ENCODE measurements at regions not wholly inside any gene's neighbourhood (a gene's known extent, or its start where the extent isn't known, plus 50 kb on each side); places are given as distances from the start of the nearest gene placed in this dataset.

DNA sequence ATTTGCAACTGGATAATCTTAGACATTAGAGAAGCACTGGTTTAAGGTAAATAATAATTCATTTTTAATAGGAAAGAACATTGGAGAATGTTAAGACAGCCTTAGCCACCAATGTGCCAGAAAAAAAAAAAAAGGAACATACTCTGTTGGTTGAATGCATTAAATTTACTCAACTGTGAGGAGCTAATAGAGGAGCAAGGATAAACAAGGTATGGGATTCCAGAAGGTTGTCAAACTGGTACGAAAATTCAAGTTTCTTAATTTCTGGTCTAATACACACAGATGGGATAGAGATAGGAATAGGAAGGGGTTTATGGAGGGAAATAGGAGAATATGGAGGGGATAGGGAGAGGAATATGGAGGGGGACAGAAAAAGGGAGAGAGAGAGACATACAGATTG lies 1096.6 kb downstream of the ARAP2 start:
- peaks cover 6% of the 10 kb centered on the region in 2 donors for H3K36me3 Mint-ChIP-seq
- H3K27ac Mint-ChIP-seq, result no peak overlapping the region
- DNase-seq (ENCODE audit: low spot score in 2 of 2) (no peak), ATAC-seq (no peak)
- peaks cover 19 to 26% of the 10 kb centered on the region in 2 donors for H3K9me3 Mint-ChIP-seq

GRCh38 chr4:35151816-35152572 lies 1092.3 kb downstream of the ARAP2 start:
- H3K36me3 Mint-ChIP-seq, result no peaks in the 10 kb centered on the region
- no peak overlapping the region for H3K27ac Mint-ChIP-seq
- peak in 1 of 2 donors; percentile 1 for DNase-seq (ENCODE audit: low spot score in 2 of 2)
- no peak for ATAC-seq
- H3K9me3 Mint-ChIP-seq, result peaks cover 18 to 20% of the 10 kb centered on the region in 2 donors

DNA sequence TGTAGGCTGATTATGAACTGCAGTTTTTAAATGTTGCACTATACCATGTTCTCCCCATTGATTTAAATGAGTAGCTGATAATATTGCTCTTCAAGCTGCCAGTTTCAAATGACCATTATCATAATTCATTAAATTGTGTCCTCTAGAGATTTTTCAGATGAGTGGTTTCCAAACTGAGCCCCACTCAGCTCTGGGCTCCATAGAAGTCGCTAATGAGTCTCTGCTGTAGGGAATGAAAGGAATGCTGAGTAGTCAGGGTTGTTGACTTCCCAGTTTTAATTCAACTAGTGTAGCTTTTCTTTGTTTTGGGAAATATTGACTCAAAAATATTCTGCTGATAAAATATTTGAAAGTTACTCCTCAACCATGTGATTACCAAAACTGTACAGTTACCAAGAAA lies 1081.1 kb downstream of the ARAP2 start:
- no peaks in the 10 kb centered on the region for H3K36me3 Mint-ChIP-seq
- ATAC-seq (no peak), DNase-seq (ENCODE audit: low spot score in 2 of 2) (no peak)
- H3K27ac Mint-ChIP-seq, result no peak overlapping the region
- peaks cover 2 to 6% of the 10 kb centered on the region in 2 donors for H3K9me3 Mint-ChIP-seq

DNA sequence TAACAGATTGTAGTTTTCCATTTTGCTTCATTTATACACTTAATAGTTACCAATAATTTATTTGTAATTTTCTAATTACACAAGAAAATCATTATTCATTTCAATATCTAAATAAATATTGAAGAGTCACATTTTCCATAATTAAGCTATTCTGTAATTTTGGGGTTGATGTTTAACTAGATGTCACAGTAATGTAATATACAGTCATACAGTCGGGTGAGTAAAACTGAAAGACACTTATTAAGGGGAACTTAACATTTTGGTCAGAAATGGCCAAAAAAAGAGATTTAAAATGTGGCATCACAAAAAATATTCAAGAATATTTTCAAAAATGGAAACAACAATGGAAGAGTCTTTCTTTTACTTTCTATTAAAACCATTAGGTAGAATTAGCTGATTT lies 1080.3 kb downstream of the ARAP2 start:
- Mint-ChIP-seq H3K9me3 (peaks cover 2 to 6% of the 10 kb centered on the region in 2 donors), H3K36me3 (no peaks in the 10 kb centered on the region), H3K27ac (no peak overlapping the region)
- DNase-seq (ENCODE audit: low spot score in 2 of 2), result no peak
- no peak for ATAC-seq

DNA sequence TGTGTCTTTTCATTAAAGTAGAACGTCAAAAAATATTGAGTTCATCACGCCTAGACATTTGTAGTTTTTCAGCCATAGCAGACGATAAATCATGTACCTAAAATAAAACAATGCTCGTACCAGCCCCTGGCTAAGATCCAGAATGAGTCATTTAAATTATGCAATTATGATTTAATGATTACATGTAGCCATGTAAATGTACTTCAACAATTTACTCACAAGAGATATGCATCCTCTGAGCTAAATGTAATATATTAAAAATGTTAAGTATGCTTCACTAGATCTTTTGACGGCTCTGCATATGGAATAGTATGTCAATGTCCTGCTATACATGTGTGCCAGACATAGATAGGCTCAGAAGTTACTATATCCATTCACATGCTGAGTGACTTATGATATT lies 1077.8 kb downstream of the ARAP2 start:
- ATAC-seq, result no peak
- H3K36me3 Mint-ChIP-seq, result no peaks in the 10 kb centered on the region
- DNase-seq (ENCODE audit: low spot score in 2 of 2), result no peak
- H3K27ac Mint-ChIP-seq, result no peak overlapping the region
- H3K9me3 Mint-ChIP-seq, result peaks cover 2 to 6% of the 10 kb centered on the region in 2 donors

- no peak for ATAC-seq
- no peaks in the 10 kb centered on the region for H3K36me3 Mint-ChIP-seq
- no peak for DNase-seq (ENCODE audit: low spot score in 2 of 2)
- peaks cover 2 to 6% of the 10 kb centered on the region in 2 donors for H3K9me3 Mint-ChIP-seq
- H3K27ac Mint-ChIP-seq, result no peak overlapping the region
Observed at GRCh38 chr4:35167385-35167784, 1076.9 kb downstream of the ARAP2 start.

GRCh38 chr4:35175487-35175886 lies 1068.8 kb downstream of the ARAP2 start:
- Mint-ChIP-seq H3K9me3 (no peaks in the 10 kb centered on the region), H3K27ac (no peak overlapping the region), H3K36me3 (no peaks in the 10 kb centered on the region)
- no peak for DNase-seq (ENCODE audit: low spot score in 2 of 2)
- ATAC-seq, result no peak

GRCh38 chr4:35175894-35176293 lies 1068.4 kb downstream of the ARAP2 start:
- H3K9me3 Mint-ChIP-seq, result no peaks in the 10 kb centered on the region
- ATAC-seq, result no peak
- no peaks in the 10 kb centered on the region for H3K36me3 Mint-ChIP-seq
- DNase-seq (ENCODE audit: low spot score in 2 of 2), result no peak
- H3K27ac Mint-ChIP-seq, result no peak overlapping the region

DNA sequence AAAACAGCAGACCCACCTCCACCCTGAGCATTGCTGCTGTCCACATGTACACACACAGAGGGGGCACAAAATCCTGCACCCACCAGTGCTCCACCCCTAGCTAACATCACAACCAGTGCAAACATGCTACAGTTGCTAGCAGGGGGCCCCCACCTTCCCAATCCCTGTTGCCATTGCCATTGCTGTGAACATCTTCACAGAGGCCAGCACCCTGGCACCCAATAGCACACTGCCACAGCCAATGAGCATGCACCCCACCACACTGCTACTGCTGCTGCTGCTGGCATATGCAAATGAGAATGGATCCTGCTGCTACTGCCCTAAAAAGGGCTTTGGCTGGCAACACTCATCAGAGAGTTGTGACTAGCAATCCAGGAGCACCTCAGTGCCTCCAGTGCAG lies 1061.9 kb downstream of the ARAP2 start:
- ATAC-seq, result no peak
- peaks cover 0 to 16% of the 10 kb centered on the region in 2 donors for H3K9me3 Mint-ChIP-seq
- no peak for DNase-seq (ENCODE audit: low spot score in 2 of 2)

DNA sequence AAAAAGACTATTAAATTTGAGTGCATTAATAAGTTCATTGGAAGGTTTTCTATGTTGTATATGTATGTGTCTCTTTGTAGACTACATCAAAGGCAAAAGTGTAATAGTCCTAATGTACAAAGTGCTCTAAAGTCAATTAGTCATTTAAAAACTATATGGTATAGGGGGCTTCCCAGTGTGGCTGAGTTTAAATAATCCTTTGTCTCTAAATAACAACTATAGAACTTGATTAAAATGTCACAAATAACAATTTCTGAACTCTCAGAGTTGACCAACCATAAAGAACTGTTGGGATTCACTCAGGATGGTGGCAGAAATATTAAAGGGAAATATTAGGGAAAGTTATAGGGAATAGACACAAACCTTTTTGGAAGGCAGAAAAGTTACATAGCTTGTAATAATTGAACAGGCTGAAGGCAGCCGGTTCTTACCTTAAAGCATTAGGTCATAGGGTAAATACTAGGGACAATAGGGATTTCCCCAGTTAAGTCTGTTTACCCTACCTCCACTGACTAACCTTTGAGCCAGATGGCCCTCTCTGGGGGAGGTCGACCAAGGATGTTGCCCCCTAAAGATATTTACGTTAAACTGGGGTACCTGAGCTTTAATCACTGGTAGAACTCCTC lies 1054.2 kb downstream of the ARAP2 start:
- Mint-ChIP-seq H3K36me3 (no peaks in the 10 kb centered on the region), H3K27ac (no peak overlapping the region), H3K9me3 (peaks cover 7 to 9% of the 10 kb centered on the region in 2 donors)
- DNase-seq (ENCODE audit: low spot score in 2 of 2) (no peak), ATAC-seq (no peak)

More for the DNA sequence above, 1061.9 kb downstream of the ARAP2 start:
- Mint-ChIP-seq H3K36me3 (peaks cover 0 to 8% of the 10 kb centered on the region in 2 donors), H3K27ac (no peak overlapping the region)

DNA sequence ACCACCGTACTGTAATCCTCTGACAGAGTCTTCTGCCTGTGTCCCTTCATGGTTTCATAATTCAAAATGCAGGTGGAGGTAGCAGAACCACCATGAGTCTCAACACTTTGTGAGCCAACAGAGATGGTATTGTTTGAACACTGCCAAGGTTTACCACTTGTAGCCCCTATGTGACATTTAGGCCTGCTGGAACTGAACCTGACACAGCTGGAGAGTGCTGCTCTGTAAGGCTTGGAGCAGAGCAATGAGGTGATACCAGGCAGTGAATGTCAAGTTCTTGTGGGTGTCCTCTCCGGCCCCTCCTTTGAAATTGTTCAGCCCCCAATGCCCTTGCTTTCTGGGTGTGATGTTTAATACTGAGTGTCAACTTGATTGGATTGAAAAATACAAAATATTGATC lies 1042.9 kb downstream of the ARAP2 start:
- no peak for DNase-seq (ENCODE audit: low spot score in 2 of 2)
- peak; percentile 58 to 75 for ATAC-seq
- peaks cover 5 to 8% of the 10 kb centered on the region in 2 donors for H3K9me3 Mint-ChIP-seq

GRCh38 chr4:35216636-35217035 lies 1027.7 kb downstream of the ARAP2 start:
- no peak for DNase-seq (ENCODE audit: low spot score in 2 of 2)
- no peak for ATAC-seq
- H3K9me3 Mint-ChIP-seq, result peaks cover 0 to 7% of the 10 kb centered on the region in 2 donors
- H3K36me3 Mint-ChIP-seq, result no peaks in the 10 kb centered on the region
- no peak overlapping the region for H3K27ac Mint-ChIP-seq

More for the DNA sequence above, 1042.9 kb downstream of the ARAP2 start:
- H3K27ac Mint-ChIP-seq, result no peak overlapping the region
- no peaks in the 10 kb centered on the region for H3K36me3 Mint-ChIP-seq

DNA sequence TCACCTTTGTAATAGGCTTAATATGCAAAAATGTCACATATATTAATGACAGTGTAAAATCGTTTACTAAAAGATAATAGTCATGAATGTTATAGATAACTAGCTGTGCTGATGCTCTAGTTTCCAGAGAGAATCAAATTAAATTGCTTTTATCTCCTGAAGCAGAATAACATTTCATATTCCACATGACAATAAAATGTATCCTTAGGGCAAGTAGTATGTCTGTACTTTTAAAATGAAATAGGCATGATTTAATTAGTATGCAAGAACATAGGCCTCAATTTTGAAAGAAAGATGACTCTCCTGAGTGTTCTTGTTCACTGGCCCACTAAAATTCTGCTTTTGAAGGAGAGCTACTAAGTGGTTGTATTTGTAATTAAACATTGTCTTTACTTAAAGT lies 1027.0 kb downstream of the ARAP2 start:
- H3K9me3 Mint-ChIP-seq, result peaks cover 0 to 7% of the 10 kb centered on the region in 2 donors
- DNase-seq (ENCODE audit: low spot score in 2 of 2), result no peak
- no peak overlapping the region for H3K27ac Mint-ChIP-seq
- ATAC-seq, result no peak
- no peaks in the 10 kb centered on the region for H3K36me3 Mint-ChIP-seq

DNA sequence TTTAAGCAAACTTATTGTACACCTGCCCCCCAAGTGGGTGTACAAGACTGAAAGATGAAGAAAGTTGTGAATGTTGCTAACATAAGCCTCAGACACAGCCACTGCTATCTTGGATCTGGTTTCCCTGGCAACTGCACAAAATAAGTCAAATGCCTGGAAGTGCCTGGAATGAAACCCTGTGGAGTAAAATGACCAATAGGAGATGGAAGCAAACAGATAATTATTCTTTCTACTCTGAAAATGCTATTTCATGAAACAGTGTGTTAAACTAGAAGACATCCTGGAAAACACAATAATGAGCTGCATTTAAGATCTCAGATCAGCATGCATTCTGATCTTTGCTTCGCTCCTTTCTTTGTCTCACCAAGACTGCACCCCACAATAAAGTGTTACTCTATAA lies 1016.0 kb downstream of the ARAP2 start:
- no peak for ATAC-seq
- DNase-seq (ENCODE audit: low spot score in 2 of 2), result no peak
- no peak overlapping the region for H3K27ac Mint-ChIP-seq
- H3K9me3 Mint-ChIP-seq, result peaks cover 15 to 16% of the 10 kb centered on the region in 2 donors
- no peaks in the 10 kb centered on the region for H3K36me3 Mint-ChIP-seq

GRCh38 chr4:35229021-35229420 lies 1015.3 kb downstream of the ARAP2 start:
- ATAC-seq (no peak), DNase-seq (ENCODE audit: low spot score in 2 of 2) (no peak)
- Mint-ChIP-seq H3K27ac (no peak overlapping the region), H3K9me3 (peaks cover 14 to 17% of the 10 kb centered on the region in 2 donors), H3K36me3 (no peaks in the 10 kb centered on the region)

GRCh38 chr4:35237924-35238323 lies 1006.4 kb downstream of the ARAP2 start:
- ATAC-seq, result no peak
- H3K27ac Mint-ChIP-seq, result no peak overlapping the region
- H3K9me3 Mint-ChIP-seq, result peaks cover 19 to 20% of the 10 kb centered on the region in 2 donors
- H3K36me3 Mint-ChIP-seq, result peaks cover 0 to 6% of the 10 kb centered on the region in 2 donors
- no peak for DNase-seq (ENCODE audit: low spot score in 2 of 2)

GRCh38 chr4:35238793-35239192 lies 1005.5 kb downstream of the ARAP2 start:
- Mint-ChIP-seq H3K27ac (no peak overlapping the region), H3K9me3 (peaks cover 20 to 23% of the 10 kb centered on the region in 2 donors), H3K36me3 (peaks cover 0 to 6% of the 10 kb centered on the region in 2 donors)
- ATAC-seq (no peak), DNase-seq (ENCODE audit: low spot score in 2 of 2) (no peak)

GRCh38 chr4:35246493-35246892 lies 997.8 kb downstream of the ARAP2 start:
- no peak for DNase-seq (ENCODE audit: low spot score in 2 of 2)
- Mint-ChIP-seq H3K9me3 (peaks cover 5 to 14% of the 10 kb centered on the region in 2 donors), H3K27ac (no peak overlapping the region), H3K36me3 (no peaks in the 10 kb centered on the region)
- ATAC-seq, result no peak

Data from activated naive CD4-positive, alpha-beta T cell treated with anti-CD3 and anti-CD28 coated beads, Interleukin-2, amount 50 U/mL, for 72 hours (primary cell).